Mucosa of descending colon (tissue), 3 donors: ENCODE measurements at regions not wholly inside any gene's neighbourhood (a gene's known extent, or its start where the extent isn't known, plus 50 kb on each side); places are given as distances from the start of the nearest gene placed in this dataset.
"Not testable (repeated sequence)": the region's sequence is repeated elsewhere in the genome, so short reads cannot be mapped to it uniquely, and the experiment has no call there.

Experiments used
- ATAC-seq: fragments of 200-7000 bp; cut with Tn5 transposase; one replicate; pipeline ENCODE4 v1.9.1; 2020; ENCODE audit warnings: mild to moderate bottlenecking, moderate library complexity
- DNase-seq, 3 donors: peaks; one replicate each; pipeline ENCODE4 v3.0.0-alpha.2; 2020
- H3K36me3 ChIP-seq: fragments of 200-600 bp; one replicate; pipeline ENCODE4 v1.8.0; 2021; ENCODE audit warnings: low read depth, mild to moderate bottlenecking
- H3K4me1 ChIP-seq: fragments of 200-600 bp; one replicate; pipeline ENCODE4 v1.8.0; 2021; ENCODE audit warnings: low read depth, mild to moderate bottlenecking
- H3K4me3 ChIP-seq: fragments of 200-600 bp; one replicate; pipeline ENCODE4 v1.8.0; 2021; ENCODE audit warnings: mild to moderate bottlenecking
- H3K9me3 ChIP-seq: fragments of 200-600 bp; one replicate; pipeline ENCODE4 v1.8.0; 2021; ENCODE audit warnings: mild to moderate bottlenecking
- CTCF ChIP-seq: fragments of 200-600 bp; IDR thresholded peaks from one replicate; pipeline ENCODE4 v1.8.0; 2022; ENCODE audit warnings: antibody characterized with exemption, mild to moderate bottlenecking
- intact Hi-C, 2 donors: fragments of 100-400 bp; cut with DNase I in 1 of 2; cut with micrococcal nuclease in 1 of 2; formaldehyde crosslinking; loops; one replicate each; pipeline versions ENCODE4 v1.11.0 to v1.11.1; 2022; cut with DNase I, micrococcal nuclease
- donor health status: DM: no; HTN: no; CAD: no; lungs with moderate emphysema.
- donor health status: DM: no; HTN: no; CAD: no.
- donor health status: DM: no; HTN: yes; CAD: no.

- no peaks in the 10 kb centered on the region for H3K36me3 ChIP-seq
- DNase-seq (no peak), ATAC-seq (no peak)
- no peaks in the 10 kb centered on the region for H3K4me1 ChIP-seq
- intact Hi-C loops: no loop called here
- TF ChIP-seq CTCF: no peak
- no peak overlapping the region for H3K4me3 ChIP-seq
- H3K9me3 ChIP-seq: no peaks in the 10 kb centered on the region
Observed at GRCh38 chr10:78416031-78417011, 382.7 kb downstream of the RPS24 start.

- DNase-seq (no peak), ATAC-seq (no peak)
- H3K9me3 ChIP-seq: no peaks in the 10 kb centered on the region
- TF ChIP-seq CTCF: no peak
- H3K4me1 ChIP-seq: no peaks in the 10 kb centered on the region
- H3K4me3 ChIP-seq: no peak overlapping the region
- no peaks in the 10 kb centered on the region for H3K36me3 ChIP-seq
- intact Hi-C loops: no loop called here
Observed at GRCh38 chr10:78417425-78418370, 384.0 kb downstream of the RPS24 start.

- no peak for DNase-seq
- TF ChIP-seq CTCF: no peak
- Histone ChIP-seq H3K4me3 (no peak overlapping the region), H3K36me3 (no peaks in the 10 kb centered on the region), H3K9me3 (no peaks in the 10 kb centered on the region), H3K4me1 (no peaks in the 10 kb centered on the region)
- intact Hi-C loops: no loop called here
- no peak for ATAC-seq
Observed at GRCh38 chr10:78419481-78420265, 386.0 kb downstream of the RPS24 start.

GRCh38 chr10:78420946-78421735 lies 387.5 kb downstream of the RPS24 start:
- ATAC-seq: no peak
- no peak for DNase-seq
- intact Hi-C loops: no loop called here

GRCh38 chr10:78424050-78424449 lies 390.4 kb downstream of the RPS24 start:
- H3K4me3 ChIP-seq, H3K36me3 ChIP-seq, H3K9me3 ChIP-seq, DNase-seq, intact Hi-C loops, ATAC-seq, H3K4me1 ChIP-seq: not testable (repeated sequence)

More at GRCh38 chr10:78420946-78421735, 387.5 kb downstream of the RPS24 start:
- TF ChIP-seq CTCF: no peak
- no peak overlapping the region for H3K4me3 ChIP-seq
- H3K4me1 ChIP-seq: no peaks in the 10 kb centered on the region
- H3K9me3 ChIP-seq: peaks cover 2% of the 10 kb centered on the region
- no peaks in the 10 kb centered on the region for H3K36me3 ChIP-seq
